PFSK-1 (cell line): ENCODE measurements at regions not wholly inside any gene's neighbourhood (a gene's known extent, or its start where the extent isn't known, plus 50 kb on each side); places are given as distances from the start of the nearest gene placed in this dataset.

Experiments
- FOXP2 ChIP-seq: optimal IDR thresholded peaks from 2 replicates; pipeline ENCODE3; 2011; ENCODE audit warnings: borderline replicate concordance, control low read depth, inconsistent platforms; ENCODE audit not compliant: insufficient read depth; ENCODE audit errors: extremely low read length, extremely low read depth
- POLR2AphosphoS5 ChIP-seq: IDR thresholded peaks from 2 replicates; pipeline ENCODE4 v1.6.1; 2012; ENCODE audit warnings: low read depth, mild to moderate bottlenecking, control low read depth, low read length, moderate library complexity
- SIN3A ChIP-seq: IDR thresholded peaks from 2 replicates; pipeline ENCODE4 v1.6.1; 2012; ENCODE audit warnings: mild to moderate bottlenecking, low read length, moderate library complexity, borderline replicate concordance; ENCODE audit not compliant: insufficient read depth
- TAF1 ChIP-seq: IDR thresholded peaks from 2 replicates; pipeline ENCODE4 v1.6.1; 2012; ENCODE audit warnings: low read length, control low read depth, borderline replicate concordance; ENCODE audit not compliant: insufficient read depth
- TF ChIP-seq, protein P1 (sequence below), 2 experiments: IDR thresholded peaks; 2 replicates each; pipeline versions ENCODE4 v1.6.1 to v1.8.0; 2011 to 2012; ENCODE audit warnings: low read depth in 2 of 2, low read length in 2 of 2, control low read depth in 1 of 2, inconsistent platforms in 1 of 2, mild to moderate bottlenecking in 1 of 2, moderate library complexity in 1 of 2; ENCODE audit not compliant: insufficient read depth in 1 of 2

DNA sequence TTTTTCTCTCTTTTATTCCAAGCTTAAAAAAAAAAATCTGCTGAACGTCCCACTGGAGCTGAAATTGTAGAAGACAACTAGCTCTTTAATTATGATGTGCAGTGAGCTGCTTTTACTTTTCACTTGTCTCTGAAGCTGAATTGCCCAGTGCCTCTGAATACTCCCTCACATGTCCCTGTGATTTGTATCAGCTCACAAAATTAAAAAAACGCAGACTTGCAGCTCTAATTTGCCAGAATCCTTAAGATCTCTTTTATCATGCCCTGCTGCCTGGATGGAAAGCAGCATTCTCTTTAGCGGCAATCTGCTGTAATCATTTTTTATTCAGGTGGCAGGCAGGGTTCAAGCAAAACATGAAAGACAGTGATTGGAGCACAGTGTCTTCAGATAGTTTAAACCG lies 443.8 kb upstream of the SPTLC3 start:
- TF ChIP-seq, protein P1, sequence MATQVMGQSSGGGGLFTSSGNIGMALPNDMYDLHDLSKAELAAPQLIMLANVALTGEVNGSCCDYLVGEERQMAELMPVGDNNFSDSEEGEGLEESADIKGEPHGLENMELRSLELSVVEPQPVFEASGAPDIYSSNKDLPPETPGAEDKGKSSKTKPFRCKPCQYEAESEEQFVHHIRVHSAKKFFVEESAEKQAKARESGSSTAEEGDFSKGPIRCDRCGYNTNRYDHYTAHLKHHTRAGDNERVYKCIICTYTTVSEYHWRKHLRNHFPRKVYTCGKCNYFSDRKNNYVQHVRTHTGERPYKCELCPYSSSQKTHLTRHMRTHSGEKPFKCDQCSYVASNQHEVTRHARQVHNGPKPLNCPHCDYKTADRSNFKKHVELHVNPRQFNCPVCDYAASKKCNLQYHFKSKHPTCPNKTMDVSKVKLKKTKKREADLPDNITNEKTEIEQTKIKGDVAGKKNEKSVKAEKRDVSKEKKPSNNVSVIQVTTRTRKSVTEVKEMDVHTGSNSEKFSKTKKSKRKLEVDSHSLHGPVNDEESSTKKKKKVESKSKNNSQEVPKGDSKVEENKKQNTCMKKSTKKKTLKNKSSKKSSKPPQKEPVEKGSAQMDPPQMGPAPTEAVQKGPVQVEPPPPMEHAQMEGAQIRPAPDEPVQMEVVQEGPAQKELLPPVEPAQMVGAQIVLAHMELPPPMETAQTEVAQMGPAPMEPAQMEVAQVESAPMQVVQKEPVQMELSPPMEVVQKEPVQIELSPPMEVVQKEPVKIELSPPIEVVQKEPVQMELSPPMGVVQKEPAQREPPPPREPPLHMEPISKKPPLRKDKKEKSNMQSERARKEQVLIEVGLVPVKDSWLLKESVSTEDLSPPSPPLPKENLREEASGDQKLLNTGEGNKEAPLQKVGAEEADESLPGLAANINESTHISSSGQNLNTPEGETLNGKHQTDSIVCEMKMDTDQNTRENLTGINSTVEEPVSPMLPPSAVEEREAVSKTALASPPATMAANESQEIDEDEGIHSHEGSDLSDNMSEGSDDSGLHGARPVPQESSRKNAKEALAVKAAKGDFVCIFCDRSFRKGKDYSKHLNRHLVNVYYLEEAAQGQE (IDR thresholded peaks at IDR 0.05; ENCODE audit: insufficient read depth in 1 of 2, low read depth in 2 of 2, low read length in 2 of 2) = no peak
- TF ChIP-seq TAF1 = no peak
- no peak for TF ChIP-seq POLR2AphosphoS5
- TF ChIP-seq FOXP2 = no peak

DNA sequence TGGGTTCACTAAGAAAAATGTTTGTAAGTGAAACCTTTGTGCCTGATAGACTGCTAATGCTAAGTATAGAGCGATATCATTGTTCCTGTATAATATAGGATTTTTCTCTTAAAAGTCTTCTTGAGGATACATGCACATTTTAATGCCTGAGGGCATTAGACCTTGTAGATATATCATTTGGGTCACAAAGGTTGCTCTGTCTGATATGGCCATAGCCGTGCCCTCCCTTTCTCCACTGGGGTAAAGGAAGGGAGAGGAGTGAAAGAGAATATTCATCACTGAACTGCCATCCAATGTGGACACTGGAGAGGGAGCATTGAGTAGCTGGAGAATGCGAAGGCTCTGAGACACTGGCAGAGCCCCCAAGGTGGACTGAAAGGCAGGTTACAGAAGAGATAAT lies 442.2 kb upstream of the SPTLC3 start:
- TF ChIP-seq POLR2AphosphoS5 (no peak), TAF1 (no peak), SIN3A (no peak), FOXP2 (no peak)
- TF ChIP-seq, protein P1 (IDR thresholded peaks at IDR 0.05; ENCODE audit: insufficient read depth in 1 of 2, low read depth in 2 of 2, low read length in 2 of 2) = no peak

DNA sequence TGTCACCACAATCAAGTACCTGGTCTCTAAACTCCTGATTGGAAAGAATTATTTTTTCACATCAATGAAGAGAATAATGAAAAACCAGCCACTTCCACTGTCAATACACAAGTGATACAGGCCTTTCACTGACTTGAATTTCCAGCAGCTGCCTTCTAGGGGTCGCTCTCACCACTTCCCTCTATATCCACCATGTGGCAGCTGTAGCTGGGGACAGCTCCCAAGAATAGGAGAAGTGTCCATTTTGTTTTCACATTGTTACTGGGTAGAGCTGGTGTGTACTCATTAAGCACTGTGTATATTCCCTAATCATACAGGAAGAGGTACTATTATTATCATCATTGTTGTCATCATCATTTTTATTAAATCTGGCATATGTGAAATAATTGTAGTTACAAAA lies 438.4 kb upstream of the SPTLC3 start:
- TF ChIP-seq, protein P1 (IDR thresholded peaks at IDR 0.05; ENCODE audit: insufficient read depth in 1 of 2, low read depth in 2 of 2, low read length in 2 of 2) = peak in 1 of 2 experiments; percentile 56; a peak in 1 of 4 replicates
- TF ChIP-seq TAF1 = no peak

DNA sequence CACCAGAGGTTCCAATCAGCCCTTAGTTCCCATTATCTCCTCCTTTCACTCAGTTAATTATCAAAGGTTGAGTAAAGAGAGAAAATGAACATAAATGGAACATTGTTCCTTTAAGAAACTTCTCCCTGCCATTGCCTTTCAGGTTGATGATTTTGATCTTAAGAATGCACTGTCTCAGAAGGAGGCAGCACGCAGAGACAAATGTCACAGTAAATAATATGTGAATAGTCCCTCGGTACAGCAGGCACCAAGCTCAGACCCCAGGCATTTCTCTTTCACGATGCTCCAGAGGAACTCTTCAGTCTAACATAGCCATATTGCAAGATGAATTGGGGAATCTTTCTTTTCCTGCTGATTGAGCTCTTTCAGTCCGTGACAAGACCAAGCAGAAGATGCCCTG lies 435.3 kb upstream of the SPTLC3 start:
- TF ChIP-seq POLR2AphosphoS5 (no peak), TAF1 (no peak), SIN3A (no peak), FOXP2 (no peak)
- TF ChIP-seq, protein P1 (IDR thresholded peaks at IDR 0.05; ENCODE audit: insufficient read depth in 1 of 2, low read depth in 2 of 2, low read length in 2 of 2) = no peak

DNA sequence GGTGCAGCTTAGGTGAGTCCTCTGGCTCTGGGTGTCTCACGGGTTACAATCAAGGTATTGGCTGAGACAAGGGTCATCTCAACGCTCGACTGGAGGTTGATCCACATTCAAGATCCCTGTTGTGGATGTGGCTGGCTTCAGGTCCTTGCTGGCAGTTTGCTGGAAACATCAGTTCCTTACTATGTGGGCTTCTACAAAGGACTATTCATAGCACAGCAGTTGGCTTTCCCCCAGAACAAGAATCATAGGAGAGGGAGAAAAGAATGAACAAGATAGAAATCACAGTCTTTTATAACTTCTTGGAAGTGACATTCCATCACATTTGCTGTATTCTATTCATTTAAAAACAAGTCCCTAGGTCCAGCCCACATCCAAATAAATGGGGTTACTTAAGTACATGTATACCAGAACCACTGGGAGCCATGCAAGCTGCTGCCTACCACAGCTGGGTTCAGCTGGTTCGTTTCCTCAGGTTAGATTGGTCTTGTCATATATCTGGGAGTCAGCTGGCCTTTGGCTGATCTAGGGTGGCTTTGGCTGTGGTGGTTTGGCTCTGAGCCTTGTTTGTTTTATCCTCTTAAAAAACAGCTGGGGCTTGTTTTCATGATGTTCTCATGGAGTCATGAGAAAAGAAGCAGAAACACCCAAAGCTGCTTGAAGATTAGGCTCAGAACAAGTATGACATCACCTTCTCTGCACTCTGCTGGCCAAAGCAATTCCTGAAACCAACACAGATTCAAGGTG lies 433.2 kb upstream of the SPTLC3 start:
- TF ChIP-seq SIN3A (no peak), FOXP2 (no peak), POLR2AphosphoS5 (no peak), TAF1 (no peak)
- TF ChIP-seq, protein P1 (IDR thresholded peaks at IDR 0.05; ENCODE audit: insufficient read depth in 1 of 2, low read depth in 2 of 2, low read length in 2 of 2) = no peak
